Natural killer cell treated with Interleukin-12 subunit alpha and Interleukin-12 subunit beta and Interleukin-15 and Interleukin-18, amount 100 ng/mL, for 72 hours (primary cell): ENCODE measurements at regions not wholly inside any gene's neighbourhood (a gene's known extent, or its start where the extent isn't known, plus 50 kb on each side); places are given as distances from the start of the nearest gene placed in this dataset.
"Not testable (repeated sequence)": the region's sequence is repeated elsewhere in the genome, so short reads cannot be mapped to it uniquely, and the experiment has no call there.

Source experiments
- ATAC-seq, 2 donors: fragments of 150-1000 bp; cut with Tn5 transposase in 1 of 2; sonication (Bioruptor Pico), chemical (Tn5 transposase) in 1 of 2; 2 replicates each; pipeline ENCODE4 v1.10.0; 2021
- DNase-seq: peaks from one replicate; pipeline ENCODE4 v3.0.0; 2022; ENCODE audit warnings: low spot score
- H3K27ac Mint-ChIP-seq, 2 donors: 1 replicate in 1 of 2; 2 replicates in 1 of 2; pipeline ENCODE4 v1.8.0; 2022; ENCODE audit warnings: mixed read lengths in 2 of 2, mild to moderate bottlenecking in 1 of 2, moderate library complexity in 1 of 2
- H3K27me3 Mint-ChIP-seq, 2 donors: 1 replicate in 1 of 2; 2 replicates in 1 of 2; pipeline ENCODE4 v1.8.0; 2022; ENCODE audit warnings: mixed read lengths in 2 of 2
- H3K36me3 Mint-ChIP-seq: one replicate; pipeline ENCODE4 v1.8.0; 2022; ENCODE audit warnings: mixed read lengths
- H3K4me1 Mint-ChIP-seq, 2 donors: 1 replicate in 1 of 2; 2 replicates in 1 of 2; pipeline ENCODE4 v1.8.0; 2022; ENCODE audit warnings: low read depth in 2 of 2, mixed read lengths in 2 of 2, mild to moderate bottlenecking in 1 of 2
- H3K4me3 Mint-ChIP-seq: one replicate; pipeline ENCODE4 v1.8.0; 2022; ENCODE audit warnings: mixed read lengths
- H3K9me3 Mint-ChIP-seq: 2 replicates; pipeline ENCODE4 v1.8.0; 2022; ENCODE audit warnings: mixed read lengths

DNA sequence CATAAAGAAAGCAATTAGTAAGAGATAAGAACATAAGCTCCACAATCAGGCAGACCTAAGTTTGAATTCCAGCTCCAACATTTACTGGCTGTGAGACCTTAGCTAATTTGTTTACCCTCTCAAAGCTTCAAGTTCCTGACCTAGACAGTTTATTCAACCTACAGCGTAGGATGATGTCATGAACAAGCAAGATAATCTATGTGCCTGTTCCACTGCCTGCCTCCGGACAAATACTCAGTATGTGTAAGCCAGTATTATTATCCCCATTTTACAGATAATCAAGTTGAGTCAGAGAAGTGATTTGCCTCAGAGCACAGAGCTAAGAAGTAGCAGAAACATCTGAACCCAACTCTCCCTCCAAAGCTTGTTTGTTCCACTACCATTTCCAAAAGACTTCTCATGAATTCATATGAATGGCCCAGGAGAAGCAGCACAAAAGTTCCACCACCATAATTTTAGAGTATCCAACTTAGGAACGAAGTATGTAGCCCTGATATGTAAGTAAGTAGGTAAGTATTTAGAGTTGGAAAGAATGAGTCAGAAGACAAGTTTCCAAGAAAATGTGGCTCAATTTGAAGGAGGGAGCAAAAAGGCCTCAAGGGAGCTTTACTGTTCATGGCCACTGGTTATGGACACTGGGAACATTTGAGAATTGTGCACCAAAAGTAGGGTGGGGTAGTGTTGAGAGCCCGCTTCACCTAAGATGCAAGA, 398.2 kb downstream of the NFIB start:
- no peaks in the 10 kb centered on the region for H3K4me1 Mint-ChIP-seq
- no peaks in the 10 kb centered on the region for H3K36me3 Mint-ChIP-seq
- peaks cover 17% of the 10 kb centered on the region for H3K9me3 Mint-ChIP-seq
- H3K27ac Mint-ChIP-seq: no peak overlapping the region
- no peak overlapping the region for H3K4me3 Mint-ChIP-seq
- no peaks in the 10 kb centered on the region for H3K27me3 Mint-ChIP-seq
- ATAC-seq: no peak
- DNase-seq: no peak

GRCh38 chr9:13915131-13915530, 398.8 kb downstream of the NFIB start:
- no peak overlapping the region for H3K27ac Mint-ChIP-seq
- peaks cover 18% of the 10 kb centered on the region for H3K9me3 Mint-ChIP-seq
- DNase-seq: no peak
- ATAC-seq: no peak
- no peaks in the 10 kb centered on the region for H3K4me1 Mint-ChIP-seq
- no peaks in the 10 kb centered on the region for H3K36me3 Mint-ChIP-seq
- H3K27me3 Mint-ChIP-seq: no peaks in the 10 kb centered on the region
- H3K4me3 Mint-ChIP-seq: no peak overlapping the region

DNA sequence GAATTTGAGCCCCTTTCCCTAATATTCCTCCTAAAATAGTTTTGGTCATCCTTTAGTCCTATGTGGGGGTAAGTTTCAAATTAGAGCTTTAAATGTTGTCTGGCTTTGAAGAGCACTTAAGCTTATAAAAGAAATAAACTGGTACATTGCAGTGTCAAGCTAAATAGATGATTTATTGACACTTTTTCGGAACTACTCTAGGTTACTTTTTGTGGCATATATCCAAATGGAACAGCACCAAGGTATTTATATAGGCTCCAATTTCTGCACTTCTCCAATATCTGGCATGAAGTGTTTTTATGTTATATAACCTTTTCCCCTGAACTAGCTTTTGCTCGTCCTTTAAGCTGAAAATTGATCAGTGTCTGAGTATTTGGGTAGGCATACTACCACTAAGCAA, 402.5 kb downstream of the NFIB start:
- H3K27ac Mint-ChIP-seq: no peak overlapping the region
- no peak for ATAC-seq
- H3K4me3 Mint-ChIP-seq: no peak overlapping the region

DNA sequence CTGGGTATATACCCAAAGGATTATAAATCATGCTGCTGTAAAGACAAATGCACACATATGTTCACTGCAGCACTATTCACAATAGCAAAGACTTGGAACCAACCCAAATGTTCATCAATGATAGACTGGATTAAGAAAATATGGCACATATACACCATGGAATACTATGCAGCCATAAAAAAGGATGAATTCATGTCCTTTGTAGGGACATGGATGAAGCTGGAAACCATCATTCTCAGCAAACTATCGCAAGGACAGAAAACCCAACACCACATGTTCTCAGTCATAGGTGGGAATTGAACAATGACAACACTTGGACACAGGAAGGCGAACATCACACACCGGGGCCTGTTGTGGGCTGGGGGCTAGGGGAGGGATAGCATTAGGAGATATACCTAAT, 406.1 kb downstream of the NFIB start:
- not testable (repeated sequence) for DNase-seq, H3K27me3 Mint-ChIP-seq, H3K36me3 Mint-ChIP-seq, H3K27ac Mint-ChIP-seq, H3K4me3 Mint-ChIP-seq, H3K9me3 Mint-ChIP-seq, ATAC-seq, H3K4me1 Mint-ChIP-seq

More for the DNA sequence above, 402.5 kb downstream of the NFIB start:
- Mint-ChIP-seq H3K4me1 (no peaks in the 10 kb centered on the region), H3K9me3 (peaks cover 11% of the 10 kb centered on the region), H3K27me3 (no peaks in the 10 kb centered on the region), H3K36me3 (no peaks in the 10 kb centered on the region)
- no peak for DNase-seq

GRCh38 chr9:13904746-13905145, 409.2 kb downstream of the NFIB start:
- Mint-ChIP-seq H3K36me3 (no peaks in the 10 kb centered on the region), H3K27me3 (no peaks in the 10 kb centered on the region), H3K27ac (no peak overlapping the region), H3K9me3 (peaks cover 4% of the 10 kb centered on the region), H3K4me3 (no peak overlapping the region), H3K4me1 (no peaks in the 10 kb centered on the region)
- DNase-seq: no peak
- no peak for ATAC-seq

DNA sequence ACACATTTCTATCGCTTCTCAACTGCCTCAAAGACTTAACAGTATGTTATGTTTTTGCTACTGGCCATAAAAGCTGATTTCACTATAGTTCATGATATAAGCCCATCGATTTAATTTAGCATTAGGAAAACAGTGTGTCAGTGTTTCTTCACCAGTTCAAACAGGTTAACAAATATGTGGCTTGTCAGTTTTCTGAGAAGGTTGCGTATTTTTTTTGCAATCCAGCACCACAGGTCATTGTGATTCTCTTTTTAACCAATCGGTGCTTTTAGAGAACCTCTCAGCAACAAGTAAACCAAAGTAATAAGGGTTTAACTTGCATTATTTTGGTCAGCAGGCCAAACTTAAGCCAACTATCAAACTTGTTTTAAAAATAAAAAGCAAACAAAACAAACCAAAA, 409.6 kb downstream of the NFIB start:
- Mint-ChIP-seq H3K27me3 (no peaks in the 10 kb centered on the region), H3K9me3 (peaks cover 5% of the 10 kb centered on the region), H3K4me1 (no peaks in the 10 kb centered on the region), H3K36me3 (no peaks in the 10 kb centered on the region), H3K27ac (no peak overlapping the region), H3K4me3 (no peak overlapping the region)
- DNase-seq (no peak), ATAC-seq (no peak)

GRCh38 chr9:13902286-13903066, 411.5 kb downstream of the NFIB start:
- Mint-ChIP-seq H3K36me3 (no peaks in the 10 kb centered on the region), H3K27me3 (no peaks in the 10 kb centered on the region), H3K9me3 (peaks cover 13% of the 10 kb centered on the region), H3K4me1 (no peaks in the 10 kb centered on the region), H3K4me3 (no peak overlapping the region), H3K27ac (no peak overlapping the region)
- DNase-seq: no peak
- no peak for ATAC-seq

DNA sequence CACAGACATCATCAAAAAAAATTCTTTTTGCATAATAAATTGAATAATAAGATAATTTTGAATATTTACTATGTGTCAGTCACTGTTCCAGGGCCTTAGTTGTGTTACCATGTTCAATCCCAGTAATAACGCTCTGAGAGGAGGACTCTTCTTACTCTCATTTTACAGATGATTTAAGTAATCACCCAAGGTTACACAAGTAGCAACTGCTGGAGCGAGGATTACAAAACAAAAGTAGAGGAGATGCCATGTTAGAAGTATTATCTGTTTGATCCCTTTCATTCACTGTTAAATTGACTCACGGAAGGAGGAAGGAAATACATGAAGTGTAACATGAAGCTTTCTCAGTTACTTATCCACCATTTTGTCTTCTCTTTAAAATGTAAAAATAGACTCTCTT, 412.8 kb downstream of the NFIB start:
- Mint-ChIP-seq H3K36me3 (no peaks in the 10 kb centered on the region), H3K27ac (no peak overlapping the region), H3K27me3 (no peaks in the 10 kb centered on the region), H3K4me3 (no peak overlapping the region), H3K9me3 (peaks cover 13% of the 10 kb centered on the region), H3K4me1 (no peaks in the 10 kb centered on the region)
- ATAC-seq (no peak), DNase-seq (no peak)

DNA sequence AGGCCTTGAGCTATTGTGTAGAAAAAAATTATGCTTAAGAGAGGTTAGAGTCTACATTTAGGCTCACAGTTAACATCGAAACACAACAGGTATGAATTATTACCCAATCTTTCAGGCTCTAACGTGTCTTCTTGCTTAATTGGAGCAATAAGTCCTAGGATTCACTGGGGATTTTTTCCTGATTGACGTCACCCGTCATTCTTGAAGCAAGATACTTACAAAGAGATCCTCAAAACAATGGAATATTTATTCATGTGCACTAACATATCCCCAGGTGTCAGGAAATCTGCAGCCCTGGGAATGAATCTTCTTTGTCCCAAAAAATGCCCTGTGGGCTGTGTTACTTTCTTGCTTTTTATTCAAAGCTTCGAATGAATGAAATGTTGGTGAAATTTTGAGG, 413.5 kb downstream of the NFIB start:
- Mint-ChIP-seq H3K27ac (no peak overlapping the region), H3K9me3 (peaks cover 13% of the 10 kb centered on the region), H3K4me3 (no peak overlapping the region), H3K27me3 (no peaks in the 10 kb centered on the region), H3K36me3 (no peaks in the 10 kb centered on the region), H3K4me1 (no peaks in the 10 kb centered on the region)
- DNase-seq (no peak), ATAC-seq (no peak)

DNA sequence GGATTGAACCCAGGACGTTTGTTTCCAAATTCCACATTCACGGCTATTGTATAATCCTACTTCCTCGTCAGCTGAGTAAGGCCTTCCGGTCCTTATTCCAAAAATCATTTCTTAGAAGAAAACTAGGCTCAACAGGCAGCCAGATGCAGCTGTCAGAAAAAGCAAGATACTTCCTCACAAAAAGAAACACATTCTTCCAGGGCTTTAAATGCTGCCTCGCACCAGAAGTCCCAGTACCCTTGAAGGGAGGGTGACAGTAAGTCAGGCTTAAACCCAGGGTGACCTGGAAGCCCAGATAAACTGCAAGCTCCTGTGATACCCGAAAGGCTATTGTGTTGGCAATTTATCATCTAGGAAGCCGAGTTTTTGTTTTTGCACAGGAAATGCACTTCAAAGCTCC, 414.0 kb downstream of the NFIB start:
- ATAC-seq: no peak
- DNase-seq: no peak
- H3K27me3 Mint-ChIP-seq: no peaks in the 10 kb centered on the region
- no peaks in the 10 kb centered on the region for H3K4me1 Mint-ChIP-seq
- no peak overlapping the region for H3K4me3 Mint-ChIP-seq
- no peaks in the 10 kb centered on the region for H3K36me3 Mint-ChIP-seq
- H3K27ac Mint-ChIP-seq: no peak overlapping the region
- H3K9me3 Mint-ChIP-seq: peaks cover 16% of the 10 kb centered on the region

DNA sequence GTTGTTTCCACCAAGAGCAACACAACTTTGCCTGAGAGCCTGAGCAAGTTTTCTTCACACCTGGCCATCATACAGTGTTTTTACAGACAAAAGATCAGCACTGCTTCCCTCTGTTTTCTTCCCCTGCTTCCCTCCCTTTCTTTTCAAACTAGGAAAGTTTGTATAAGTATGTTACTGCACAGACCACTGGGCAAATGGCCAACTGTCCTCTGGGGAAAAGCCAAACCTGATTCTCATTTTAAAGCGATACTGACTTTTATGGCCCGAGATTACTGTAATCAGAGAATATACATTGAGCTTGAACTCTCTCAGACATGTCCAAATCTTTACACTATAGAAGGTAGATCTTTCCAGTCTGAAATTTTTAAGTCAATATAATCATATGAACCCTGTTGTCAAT, 415.0 kb downstream of the NFIB start:
- Mint-ChIP-seq H3K9me3 (peaks cover 18% of the 10 kb centered on the region), H3K36me3 (no peaks in the 10 kb centered on the region), H3K27ac (no peak overlapping the region), H3K27me3 (no peaks in the 10 kb centered on the region), H3K4me3 (no peak overlapping the region), H3K4me1 (no peaks in the 10 kb centered on the region)
- DNase-seq: no peak
- no peak for ATAC-seq

DNA sequence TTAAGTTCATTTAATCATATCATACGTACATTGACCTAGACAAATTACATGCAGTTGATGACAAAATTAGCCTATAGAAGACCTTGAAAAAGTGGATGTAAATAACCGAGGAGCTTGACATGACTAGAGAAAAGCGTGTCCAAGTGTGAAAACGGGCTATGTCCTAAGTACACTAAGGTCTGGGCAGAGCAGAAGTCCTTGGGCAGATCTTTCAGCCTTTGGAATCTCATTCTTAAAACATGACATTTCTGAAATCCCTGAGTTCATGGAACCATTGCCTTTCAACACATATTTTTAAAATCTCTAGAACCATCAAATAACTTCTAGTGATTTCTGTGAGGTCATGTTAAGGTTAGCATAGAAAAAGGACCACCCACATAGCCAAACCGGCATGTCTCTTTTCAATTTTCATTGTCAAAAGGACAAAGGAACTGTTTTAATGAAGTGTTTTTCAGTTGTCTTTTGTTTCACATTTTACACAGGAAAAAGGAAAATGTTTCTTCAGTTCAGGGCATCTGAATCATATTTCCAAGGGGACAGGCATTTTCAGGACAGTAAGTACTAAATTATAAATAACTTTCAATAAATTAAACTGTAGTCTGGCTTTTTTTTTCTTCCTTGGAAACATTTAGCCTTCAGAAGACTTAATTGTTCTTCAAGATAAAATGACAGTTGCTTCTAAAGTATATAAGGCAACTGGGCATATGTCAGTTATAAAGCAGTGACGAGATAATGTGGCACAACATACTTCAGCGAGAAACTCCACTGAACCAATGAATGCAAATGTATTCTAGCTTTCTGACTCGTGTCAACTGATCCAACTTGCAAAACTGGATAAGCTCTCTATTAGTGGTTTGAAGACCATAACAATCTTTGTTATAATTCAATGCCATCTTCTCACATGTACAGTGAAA, 416.8 kb downstream of the NFIB start:
- DNase-seq: no peak
- Mint-ChIP-seq H3K4me3 (no peak overlapping the region), H3K9me3 (peaks cover 17% of the 10 kb centered on the region), H3K27me3 (no peaks in the 10 kb centered on the region), H3K4me1 (no peaks in the 10 kb centered on the region), H3K27ac (no peak overlapping the region), H3K36me3 (no peaks in the 10 kb centered on the region)
- ATAC-seq: no peak

- DNase-seq: no peak
- Mint-ChIP-seq H3K9me3 (peaks cover 15% of the 10 kb centered on the region), H3K4me1 (no peaks in the 10 kb centered on the region), H3K27ac (no peak overlapping the region), H3K4me3 (no peak overlapping the region), H3K36me3 (no peaks in the 10 kb centered on the region), H3K27me3 (no peaks in the 10 kb centered on the region)
- no peak for ATAC-seq
Observed at GRCh38 chr9:13896047-13896446, 417.9 kb downstream of the NFIB start.

- DNase-seq (no peak), ATAC-seq (no peak)
- no peaks in the 10 kb centered on the region for H3K4me1 Mint-ChIP-seq
- no peak overlapping the region for H3K27ac Mint-ChIP-seq
- peaks cover 12% of the 10 kb centered on the region for H3K9me3 Mint-ChIP-seq
- H3K36me3 Mint-ChIP-seq: peaks cover 7% of the 10 kb centered on the region
- H3K4me3 Mint-ChIP-seq: no peak overlapping the region
- H3K27me3 Mint-ChIP-seq: no peaks in the 10 kb centered on the region
Observed at GRCh38 chr9:13885258-13885657, 428.7 kb downstream of the NFIB start.
